Heart left ventricle (tissue), 16 donors: ENCODE measurements at regions not wholly inside any gene's neighbourhood (a gene's known extent, or its start where the extent isn't known, plus 50 kb on each side); places are given as distances from the start of the nearest gene placed in this dataset.

Experiments used
- ATAC-seq, 4 donors: fragments of 200-7000 bp; cut with Tn5 transposase; one replicate each; pipeline ENCODE4 v1.9.1; 2020 to 2022; ENCODE audit warnings: moderate library complexity in 4 of 4, mild to moderate bottlenecking in 3 of 4, moderate number of reproducible peaks in 1 of 4
- DNase-seq, 5 donors: peaks; one replicate each; pipeline ENCODE4 v3.0.0-alpha.2; 2020
- H3K27ac ChIP-seq, 12 donors: fragments of 200-600 bp; sonication (generic) in 4 of 12; one replicate each; pipeline versions ENCODE4 v1.5.0 to v1.8.0; 2016 to 2022; ENCODE audit warnings: mild to moderate bottlenecking in 2 of 12
- H3K27me3 ChIP-seq, 9 donors: fragments of 200-600 bp; sonication (generic) in 2 of 9; one replicate each; pipeline versions ENCODE4 v1.5.1 to v1.8.0; 2016 to 2022; ENCODE audit warnings: mild to moderate bottlenecking in 3 of 9
- H3K36me3 ChIP-seq, 9 donors: fragments of 200-600 bp; sonication (generic) in 2 of 9; one replicate each; pipeline versions ENCODE4 v1.5.0 to v1.8.0; 2018 to 2022; ENCODE audit warnings: mild to moderate bottlenecking in 2 of 9
- H3K4me1 ChIP-seq, 12 donors: fragments of 200-600 bp; sonication (generic) in 4 of 12; one replicate each; pipeline versions ENCODE4 v1.5.0 to v1.8.0; 2016 to 2022; ENCODE audit warnings: mild to moderate bottlenecking in 3 of 12
- H3K4me3 ChIP-seq, 12 donors: fragments of 200-600 bp; sonication (generic) in 4 of 12; one replicate each; pipeline versions ENCODE4 v1.5.0 to v1.8.0; 2017 to 2022; ENCODE audit warnings: mild to moderate bottlenecking in 9 of 12, moderate library complexity in 4 of 12
- H3K9me3 ChIP-seq, 12 donors: fragments of 200-600 bp; sonication (generic) in 4 of 12; one replicate each; pipeline versions ENCODE4 v1.5.0 to v1.8.0; 2016 to 2022; ENCODE audit warnings: mild to moderate bottlenecking in 1 of 12
- CTCF ChIP-seq, 12 donors: fragments of 200-600 bp; sonication (generic) in 4 of 12; IDR thresholded peaks; one replicate each; pipeline versions ENCODE4 v1.5.0 to v1.8.0; 2018 to 2022; ENCODE audit warnings: antibody characterized with exemption in 12 of 12, mild to moderate bottlenecking in 5 of 12
- POLR2A ChIP-seq, 2 donors: fragments of 450-650 bp; IDR thresholded peaks; one replicate each; pipeline ENCODE4 v1.6.1; 2017; ENCODE audit warnings: antibody characterized with exemption in 2 of 2, mild to moderate bottlenecking in 2 of 2, moderate library complexity in 2 of 2
- WGBS, 4 donors: extraction: QIAGEN DNeasy Blood & Tissue Kit in 2 of 4; methylation state at CpG; one replicate each; pipeline versions ENCODE4 v1.1.5 to v1.1.7; 2013 to 2018; 5-methylcytosine and 5-hydroxymethylcytosine counted together
- intact Hi-C, 10 donors: fragments of 100-400 bp; cut with DNase I; formaldehyde crosslinking; loops; one replicate each; pipeline versions ENCODE4 v1.11.1 to v1.14.2; 2022
- donor health status: ischemic (EF 13 %, LVEDD 7.1; RV severe dilation, severe dysfunction).
- donor health status: healthy with polysubstance abuse.
- donor health status: DM: no; HTN: yes; CAD: no.
- donor health status: DM: no; HTN: no; CAD: no.
- donor health status: ischemic (EF 25% LVEDD 6.9; RV normal size, moderate dysfunction).
- donor health status: ischemic (EF 25% LVEDD 5.7; RV mildly dilated, moderate dysfunction).
- donor health status: healthy.
- donor health status: DM: yes; HTN: yes; CAD: no.
- donor health status: ischemic (EF 35%, LVEDD 5.7; RV mildly dilated, moderate dysfunction).
- donor health status: nonischemic (EF 11% LVEDD 7.7; RV severe dilation, severe dysfunction).
- donor health status: DM: yes; HTN: yes; CAD: no.
- donor health status: PGD.
- donor health status: ischemic (EF 29% LVEDD 5.4; RV normal size, mild dysfunction).
- donor health status: nonischemic (EF 23%, LVEDD 6.1; RV moderate dilation, normal function).

GRCh38 chr10:23955456-23956225 is 253.3 kb upstream of the KIAA1217 start:
- intact Hi-C loops: no loop called here
- Histone ChIP-seq H3K27ac (no peak overlapping the region), H3K36me3 (no peaks in the 10 kb centered on the region), H3K4me1 (no peaks in the 10 kb centered on the region), H3K9me3 (peaks cover 0 to 19% (median 0%) of the 10 kb centered on the region in 12 donors), H3K4me3 (no peak overlapping the region), H3K27me3 (no peaks in the 10 kb centered on the region)
- WGBS, 4 donors: 72 to 84% (median 76%) methylated on average over 10 of the region's 10 CpGs
- TF ChIP-seq CTCF (IDR thresholded peaks at IDR 0.05) (no peak), POLR2A (IDR thresholded peaks at IDR 0.05) (no peak)
- ATAC-seq: no peak
- no peak for DNase-seq

DNA sequence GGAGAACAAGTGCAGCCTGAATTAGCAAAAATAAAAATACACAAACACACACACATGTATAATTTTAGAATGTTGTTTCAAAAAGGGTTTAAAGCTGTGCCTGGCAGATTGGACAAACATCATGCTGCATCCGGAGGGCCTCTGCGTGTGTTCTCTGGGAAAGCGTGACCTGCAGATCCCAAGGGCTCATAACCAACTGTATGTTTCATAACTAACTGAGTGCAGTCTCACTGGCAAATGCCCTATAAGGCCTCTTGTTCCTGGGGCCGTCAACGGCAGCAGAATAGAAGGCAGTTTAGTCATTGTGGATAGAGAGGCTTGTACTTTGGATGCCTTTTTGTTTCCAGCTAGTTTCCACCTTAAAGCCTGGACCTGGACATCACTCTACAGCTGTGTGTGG is 243.8 kb upstream of the KIAA1217 start:
- 68 to 79% (median 73%) methylated on average over 5 of the region's 5 CpGs for WGBS, 4 donors
- no peak for ATAC-seq
- no peaks in the 10 kb centered on the region for H3K9me3 ChIP-seq
- no peak overlapping the region for H3K27ac ChIP-seq
- intact Hi-C loops: no loop called here
- no peaks in the 10 kb centered on the region for H3K4me1 ChIP-seq
- no peak for TF ChIP-seq POLR2A (IDR thresholded peaks at IDR 0.05)
- no peak for TF ChIP-seq CTCF (IDR thresholded peaks at IDR 0.05)
- peak in 1 of 5 donors; percentile 24 for DNase-seq
- no peaks in the 10 kb centered on the region for H3K36me3 ChIP-seq
- no peak overlapping the region for H3K4me3 ChIP-seq
- H3K27me3 ChIP-seq: no peaks in the 10 kb centered on the region

DNA sequence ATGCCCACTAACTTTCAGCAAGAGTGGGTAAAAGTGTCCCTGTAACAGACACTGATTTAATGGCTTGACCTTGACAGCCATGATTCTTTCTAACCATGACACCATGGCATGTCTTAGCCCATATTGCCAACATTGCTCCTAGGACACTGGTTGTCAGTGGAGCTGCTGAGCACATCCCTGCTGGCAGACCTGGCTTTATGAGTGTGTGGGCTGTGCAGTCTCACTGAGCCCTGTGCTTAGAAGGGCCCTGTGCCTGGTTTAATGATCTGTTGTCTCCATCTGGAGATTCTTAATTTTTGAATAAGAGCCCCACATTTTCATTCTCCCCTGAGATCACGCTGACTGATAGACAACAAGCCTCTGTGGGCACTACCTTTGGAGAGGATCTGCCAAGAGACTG is 243.1 kb upstream of the KIAA1217 start:
- intact Hi-C loops: no loop called here
- H3K36me3 ChIP-seq: no peaks in the 10 kb centered on the region
- TF ChIP-seq POLR2A (IDR thresholded peaks at IDR 0.05) (no peak), CTCF (IDR thresholded peaks at IDR 0.05) (no peak)
- no peaks in the 10 kb centered on the region for H3K27me3 ChIP-seq
- DNase-seq (no peak), ATAC-seq (no peak)
- H3K27ac ChIP-seq: no peak overlapping the region
- H3K4me1 ChIP-seq: no peaks in the 10 kb centered on the region
- no peak overlapping the region for H3K4me3 ChIP-seq
- H3K9me3 ChIP-seq: no peaks in the 10 kb centered on the region
- WGBS, 4 donors: 95 to 100% (median 100%) methylated on average over 1 of the region's 1 CpG

- DNase-seq (no peak), ATAC-seq (no peak)
- TF ChIP-seq CTCF (IDR thresholded peaks at IDR 0.05) (no peak), POLR2A (IDR thresholded peaks at IDR 0.05) (no peak)
- no peaks in the 10 kb centered on the region for H3K4me1 ChIP-seq
- no peaks in the 10 kb centered on the region for H3K27me3 ChIP-seq
- H3K27ac ChIP-seq: no peak overlapping the region
- intact Hi-C loops: no loop called here
- H3K9me3 ChIP-seq: no peaks in the 10 kb centered on the region
- 62 to 75% (median 69%) methylated on average over 3 of the region's 3 CpGs for WGBS, 4 donors
- H3K36me3 ChIP-seq: no peaks in the 10 kb centered on the region
- no peak overlapping the region for H3K4me3 ChIP-seq
These were observed 242.4 kb upstream of the KIAA1217 start for GRCh38 chr10:23966504-23967051.
